ENCODE measurements at regions not wholly inside any gene's neighbourhood (a gene's known extent, or its start where the extent isn't known, plus 50 kb on each side); places are given as distances from the start of the nearest gene placed in this dataset.

GRCh38 chr12:68495336-68496070, 115.2 kb upstream of the RAP1B start:
- peak in 1 of 2 donors; percentile 74 for ATAC-seq
- 62% methylated on average over 3 of the region's 3 CpGs for WGBS
- H3K27me3 ChIP-seq (ENCODE audit: control insufficient read depth, insufficient read depth) = no peaks in the 10 kb centered on the region
- intact Hi-C loops (cut with DNase I) = no loop called here
- DNase-seq = no peak
- no peaks in the 10 kb centered on the region for H3K4me1 ChIP-seq (ENCODE audit: control insufficient read depth, insufficient read depth, low read length)
- no peak overlapping the region for H3K4me3 ChIP-seq (ENCODE audit: low read length)
- no peak overlapping the region for H3K27ac ChIP-seq (ENCODE audit: low read length)
- H3K9me3 ChIP-seq (ENCODE audit: control insufficient read depth, low read length) = no peaks in the 10 kb centered on the region

GRCh38 chr12:68497107-68497506, 113.6 kb upstream of the RAP1B start:
- WGBS = 89% methylated on average over 4 of the region's 4 CpGs
- DNase-seq = no peak
- H3K27ac ChIP-seq (ENCODE audit: low read length) = no peak overlapping the region
- no peaks in the 10 kb centered on the region for H3K9me3 ChIP-seq (ENCODE audit: control insufficient read depth, low read length)
- H3K4me3 ChIP-seq (ENCODE audit: low read length) = no peak overlapping the region
- no peaks in the 10 kb centered on the region for H3K27me3 ChIP-seq (ENCODE audit: control insufficient read depth, insufficient read depth)
- ATAC-seq = no peak
- intact Hi-C loops (cut with DNase I) = no loop called here
- no peaks in the 10 kb centered on the region for H3K4me1 ChIP-seq (ENCODE audit: control insufficient read depth, insufficient read depth, low read length)

GRCh38 chr12:68497702-68498101, 113.0 kb upstream of the RAP1B start:
- Histone ChIP-seq H3K9me3 (ENCODE audit: control insufficient read depth, low read length) (no peaks in the 10 kb centered on the region), H3K4me1 (ENCODE audit: control insufficient read depth, insufficient read depth, low read length) (no peaks in the 10 kb centered on the region), H3K27ac (ENCODE audit: low read length) (no peak overlapping the region), H3K4me3 (ENCODE audit: low read length) (no peak overlapping the region), H3K27me3 (ENCODE audit: control insufficient read depth, insufficient read depth) (no peaks in the 10 kb centered on the region)
- intact Hi-C loops (cut with DNase I) = no loop called here
- WGBS = 69% methylated on average over 3 of the region's 3 CpGs
- ATAC-seq (no peak), DNase-seq (no peak)

GRCh38 chr12:68498736-68499135, 112.0 kb upstream of the RAP1B start:
- intact Hi-C loops (cut with DNase I) = no loop called here
- 89% methylated on average over 4 of the region's 4 CpGs for WGBS
- Histone ChIP-seq H3K27ac (ENCODE audit: low read length) (no peak overlapping the region), H3K4me3 (ENCODE audit: low read length) (no peak overlapping the region), H3K4me1 (ENCODE audit: control insufficient read depth, insufficient read depth, low read length) (no peaks in the 10 kb centered on the region), H3K27me3 (ENCODE audit: control insufficient read depth, insufficient read depth) (no peaks in the 10 kb centered on the region), H3K9me3 (ENCODE audit: control insufficient read depth, low read length) (no peaks in the 10 kb centered on the region)
- no peak for DNase-seq
- no peak for ATAC-seq

GRCh38 chr12:68499616-68500015, 111.1 kb upstream of the RAP1B start:
- no peak for ATAC-seq
- Histone ChIP-seq H3K27ac (ENCODE audit: low read length) (no peak overlapping the region), H3K4me3 (ENCODE audit: low read length) (no peak overlapping the region), H3K27me3 (ENCODE audit: control insufficient read depth, insufficient read depth) (no peaks in the 10 kb centered on the region), H3K4me1 (ENCODE audit: control insufficient read depth, insufficient read depth, low read length) (no peaks in the 10 kb centered on the region), H3K9me3 (ENCODE audit: control insufficient read depth, low read length) (no peaks in the 10 kb centered on the region)
- intact Hi-C loops (cut with DNase I) = no loop called here
- DNase-seq = no peak
- WGBS = 97% methylated on average over 1 of the region's 1 CpG

- DNase-seq = no peak
- no peak overlapping the region for H3K27ac ChIP-seq (ENCODE audit: low read length)
- no peak for ATAC-seq
- no peaks in the 10 kb centered on the region for H3K9me3 ChIP-seq (ENCODE audit: control insufficient read depth, low read length)
- no peaks in the 10 kb centered on the region for H3K27me3 ChIP-seq (ENCODE audit: control insufficient read depth, insufficient read depth)
- 62% methylated on average over 3 of the region's 3 CpGs for WGBS
- no peaks in the 10 kb centered on the region for H3K4me1 ChIP-seq (ENCODE audit: control insufficient read depth, insufficient read depth, low read length)
- intact Hi-C loops (cut with DNase I) = no loop called here
- H3K4me3 ChIP-seq (ENCODE audit: low read length) = no peak overlapping the region
These were observed 109.5 kb upstream of the RAP1B start for GRCh38 chr12:68501226-68501625.

GRCh38 chr12:68505970-68506369, 104.7 kb upstream of the RAP1B start:
- intact Hi-C loops (cut with DNase I) = no loop called here
- Histone ChIP-seq H3K27me3 (ENCODE audit: control insufficient read depth, insufficient read depth) (no peaks in the 10 kb centered on the region), H3K4me3 (ENCODE audit: low read length) (no peak overlapping the region), H3K27ac (ENCODE audit: low read length) (no peak overlapping the region), H3K4me1 (ENCODE audit: control insufficient read depth, insufficient read depth, low read length) (no peaks in the 10 kb centered on the region), H3K9me3 (ENCODE audit: control insufficient read depth, low read length) (no peaks in the 10 kb centered on the region)
- ATAC-seq (no peak), DNase-seq (no peak)
- 51% methylated on average over 1 of the region's 1 CpG for WGBS

- Histone ChIP-seq H3K27ac (ENCODE audit: low read length) (no peak overlapping the region), H3K4me3 (ENCODE audit: low read length) (no peak overlapping the region), H3K27me3 (ENCODE audit: control insufficient read depth, insufficient read depth) (no peaks in the 10 kb centered on the region), H3K9me3 (ENCODE audit: control insufficient read depth, low read length) (no peaks in the 10 kb centered on the region), H3K4me1 (ENCODE audit: control insufficient read depth, insufficient read depth, low read length) (no peaks in the 10 kb centered on the region)
- intact Hi-C loops (cut with DNase I) = no loop called here
- WGBS = 76% methylated on average over 4 of the region's 4 CpGs
- ATAC-seq (no peak), DNase-seq (no peak)
These were observed 104.1 kb upstream of the RAP1B start for GRCh38 chr12:68506619-68507018.

- 97% methylated on average over 3 of the region's 3 CpGs for WGBS
These were observed 103.0 kb upstream of the RAP1B start for GRCh38 chr12:68507657-68508056.

GRCh38 chr12:68508576-68508975, 102.1 kb upstream of the RAP1B start:
- DNase-seq (no peak), ATAC-seq (no peak)
- WGBS = 91% methylated on average over 2 of the region's 2 CpGs
- Histone ChIP-seq H3K9me3 (ENCODE audit: control insufficient read depth, low read length) (no peaks in the 10 kb centered on the region), H3K27ac (ENCODE audit: low read length) (no peak overlapping the region), H3K4me1 (ENCODE audit: control insufficient read depth, insufficient read depth, low read length) (no peaks in the 10 kb centered on the region), H3K4me3 (ENCODE audit: low read length) (no peak overlapping the region), H3K27me3 (ENCODE audit: control insufficient read depth, insufficient read depth) (no peaks in the 10 kb centered on the region)
- intact Hi-C loops (cut with DNase I) = no loop called here

More at GRCh38 chr12:68507657-68508056, 103.0 kb upstream of the RAP1B start:
- H3K4me3 ChIP-seq (ENCODE audit: low read length) = no peak overlapping the region
- H3K9me3 ChIP-seq (ENCODE audit: control insufficient read depth, low read length) = no peaks in the 10 kb centered on the region
- ATAC-seq = no peak
- no peaks in the 10 kb centered on the region for H3K4me1 ChIP-seq (ENCODE audit: control insufficient read depth, insufficient read depth, low read length)
- H3K27me3 ChIP-seq (ENCODE audit: control insufficient read depth, insufficient read depth) = no peaks in the 10 kb centered on the region
- intact Hi-C loops (cut with DNase I) = no loop called here
- DNase-seq = no peak
- H3K27ac ChIP-seq (ENCODE audit: low read length) = no peak overlapping the region

GRCh38 chr12:68509242-68509641, 101.5 kb upstream of the RAP1B start:
- DNase-seq (no peak), ATAC-seq (no peak)
- H3K27ac ChIP-seq (ENCODE audit: low read length) = no peak overlapping the region
- H3K27me3 ChIP-seq (ENCODE audit: control insufficient read depth, insufficient read depth) = no peaks in the 10 kb centered on the region
- intact Hi-C loops (cut with DNase I) = no loop called here
- 90% methylated on average over 4 of the region's 4 CpGs for WGBS
- no peak overlapping the region for H3K4me3 ChIP-seq (ENCODE audit: low read length)
- H3K4me1 ChIP-seq (ENCODE audit: control insufficient read depth, insufficient read depth, low read length) = no peaks in the 10 kb centered on the region
- H3K9me3 ChIP-seq (ENCODE audit: control insufficient read depth, low read length) = no peaks in the 10 kb centered on the region

GRCh38 chr12:68510397-68510796, 100.3 kb upstream of the RAP1B start:
- Histone ChIP-seq H3K9me3 (ENCODE audit: control insufficient read depth, low read length) (no peaks in the 10 kb centered on the region), H3K4me3 (ENCODE audit: low read length) (no peak overlapping the region), H3K27me3 (ENCODE audit: control insufficient read depth, insufficient read depth) (no peaks in the 10 kb centered on the region), H3K27ac (ENCODE audit: low read length) (no peak overlapping the region), H3K4me1 (ENCODE audit: control insufficient read depth, insufficient read depth, low read length) (no peaks in the 10 kb centered on the region)
- ATAC-seq = no peak
- intact Hi-C loops (cut with DNase I) = no loop called here
- no peak for DNase-seq
- WGBS = 82% methylated on average over 1 of the region's 1 CpG

Measured in right cardiac atrium (tissue), 5 donors.